Cardiac muscle cell (in vitro differentiated cells and primary cell): ENCODE measurements at regions not wholly inside any gene's neighbourhood (a gene's known extent, or its start where the extent isn't known, plus 50 kb on each side); places are given as distances from the start of the nearest gene placed in this dataset.
A peak's percentile ranks its signal among the peaks of the same experiment; 100 is the strongest.

Source experiments
- DNase-seq, 2 donors: peaks; one replicate each; pipeline versions ENCODE4 v3.0.0 to v3.0.0-alpha.2; 2010 to 2017; ENCODE audit warnings: low read depth in 1 of 2, low spot score in 1 of 2
- H3K27ac ChIP-seq: fragments of 200-600 bp; sonication (generic); 2 replicates; pipeline ENCODE4 v1.5.1; 2016
- H3K27me3 ChIP-seq: fragments of 200-600 bp; sonication (generic); 2 replicates; pipeline ENCODE4 v1.6.0; 2016; ENCODE audit warnings: control low read depth
- H3K36me3 ChIP-seq: fragments of 200-600 bp; sonication (generic); 2 replicates; pipeline ENCODE4 v1.5.1; 2016; ENCODE audit warnings: control low read depth
- H3K4me1 ChIP-seq: fragments of 200-600 bp; sonication (generic); 2 replicates; pipeline ENCODE4 v1.8.1; 2017; ENCODE audit warnings: low read depth, mild to moderate bottlenecking, mixed run types
- H3K4me3 ChIP-seq: fragments of 200-600 bp; sonication (generic); 2 replicates; pipeline ENCODE4 v1.5.1; 2016; ENCODE audit warnings: mild to moderate bottlenecking
- H3K9me3 ChIP-seq: fragments of 200-600 bp; sonication (generic); 2 replicates; pipeline ENCODE4 v1.5.1; 2017; ENCODE audit warnings: low read depth, mild to moderate bottlenecking, control low read depth
- TF ChIP-seq, protein P1 (sequence below): IDR thresholded peaks from 2 replicates; pipeline ENCODE4 v1.5.1; 2012; ENCODE audit warnings: low read depth, mild to moderate bottlenecking, low read length

DNA sequence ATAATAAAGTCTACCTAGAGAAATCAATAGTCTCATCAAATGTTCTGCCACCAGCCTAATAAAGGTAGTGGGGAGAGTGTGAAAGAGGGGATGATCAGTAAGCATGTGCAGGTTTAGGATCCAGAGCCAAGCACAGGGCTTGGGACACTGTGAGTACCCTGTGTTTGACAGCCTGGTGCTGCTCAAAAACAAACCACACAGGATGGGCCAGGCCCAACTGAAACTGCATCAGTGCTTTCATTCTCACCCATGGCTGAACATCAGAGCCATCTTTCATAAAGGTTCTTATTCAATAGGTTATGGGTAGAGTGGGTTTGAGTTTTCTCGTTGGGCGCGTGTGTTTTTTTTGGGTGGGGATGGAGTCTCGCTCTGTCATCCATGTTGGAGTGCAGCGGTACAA is 87.3 kb upstream of the NHSL1 start:
- TF ChIP-seq, protein P1, sequence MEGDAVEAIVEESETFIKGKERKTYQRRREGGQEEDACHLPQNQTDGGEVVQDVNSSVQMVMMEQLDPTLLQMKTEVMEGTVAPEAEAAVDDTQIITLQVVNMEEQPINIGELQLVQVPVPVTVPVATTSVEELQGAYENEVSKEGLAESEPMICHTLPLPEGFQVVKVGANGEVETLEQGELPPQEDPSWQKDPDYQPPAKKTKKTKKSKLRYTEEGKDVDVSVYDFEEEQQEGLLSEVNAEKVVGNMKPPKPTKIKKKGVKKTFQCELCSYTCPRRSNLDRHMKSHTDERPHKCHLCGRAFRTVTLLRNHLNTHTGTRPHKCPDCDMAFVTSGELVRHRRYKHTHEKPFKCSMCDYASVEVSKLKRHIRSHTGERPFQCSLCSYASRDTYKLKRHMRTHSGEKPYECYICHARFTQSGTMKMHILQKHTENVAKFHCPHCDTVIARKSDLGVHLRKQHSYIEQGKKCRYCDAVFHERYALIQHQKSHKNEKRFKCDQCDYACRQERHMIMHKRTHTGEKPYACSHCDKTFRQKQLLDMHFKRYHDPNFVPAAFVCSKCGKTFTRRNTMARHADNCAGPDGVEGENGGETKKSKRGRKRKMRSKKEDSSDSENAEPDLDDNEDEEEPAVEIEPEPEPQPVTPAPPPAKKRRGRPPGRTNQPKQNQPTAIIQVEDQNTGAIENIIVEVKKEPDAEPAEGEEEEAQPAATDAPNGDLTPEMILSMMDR: no peak
- Histone ChIP-seq H3K4me1 (no peaks in the 10 kb centered on the region), H3K27me3 (no peaks in the 10 kb centered on the region), H3K4me3 (no peak overlapping the region), H3K27ac (no peak overlapping the region), H3K36me3 (no peaks in the 10 kb centered on the region), H3K9me3 (no peaks in the 10 kb centered on the region)
- no peak for DNase-seq

DNA sequence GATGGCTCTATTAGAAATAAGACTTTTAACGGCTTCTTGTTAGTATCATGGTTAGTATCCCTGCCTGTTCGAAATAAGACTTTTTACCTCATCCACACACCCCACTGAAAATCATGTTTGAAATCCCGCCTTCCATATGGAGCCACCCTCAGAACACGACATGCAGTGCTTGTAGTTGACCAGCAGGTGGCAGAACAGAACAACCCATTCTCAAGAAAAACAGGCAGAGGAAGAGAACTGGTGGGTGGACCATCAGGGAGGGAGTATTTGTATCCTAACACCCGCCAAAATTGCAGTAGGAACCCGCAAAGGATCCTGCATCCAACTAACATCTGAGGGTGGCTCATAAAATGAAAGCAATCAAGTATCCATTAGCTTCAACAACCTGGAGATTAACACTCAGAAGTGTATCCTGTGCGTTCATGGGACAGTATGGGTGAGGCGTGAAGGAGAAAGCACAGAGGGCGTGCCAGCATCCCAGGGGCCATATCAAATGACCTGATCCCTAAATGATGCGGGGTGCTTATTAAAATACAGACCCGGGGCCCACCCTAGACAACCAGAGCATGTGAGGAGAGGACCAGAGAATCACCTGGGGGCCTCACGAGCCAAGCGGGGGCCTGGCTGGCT is 89.6 kb upstream of the NHSL1 start:
- Histone ChIP-seq H3K9me3 (no peaks in the 10 kb centered on the region), H3K27me3 (no peaks in the 10 kb centered on the region), H3K36me3 (no peaks in the 10 kb centered on the region), H3K4me3 (no peak overlapping the region), H3K27ac (no peak overlapping the region), H3K4me1 (no peaks in the 10 kb centered on the region)
- TF ChIP-seq, protein P1: peak; percentile 93
- peak; percentile 65 to 88 for DNase-seq

DNA sequence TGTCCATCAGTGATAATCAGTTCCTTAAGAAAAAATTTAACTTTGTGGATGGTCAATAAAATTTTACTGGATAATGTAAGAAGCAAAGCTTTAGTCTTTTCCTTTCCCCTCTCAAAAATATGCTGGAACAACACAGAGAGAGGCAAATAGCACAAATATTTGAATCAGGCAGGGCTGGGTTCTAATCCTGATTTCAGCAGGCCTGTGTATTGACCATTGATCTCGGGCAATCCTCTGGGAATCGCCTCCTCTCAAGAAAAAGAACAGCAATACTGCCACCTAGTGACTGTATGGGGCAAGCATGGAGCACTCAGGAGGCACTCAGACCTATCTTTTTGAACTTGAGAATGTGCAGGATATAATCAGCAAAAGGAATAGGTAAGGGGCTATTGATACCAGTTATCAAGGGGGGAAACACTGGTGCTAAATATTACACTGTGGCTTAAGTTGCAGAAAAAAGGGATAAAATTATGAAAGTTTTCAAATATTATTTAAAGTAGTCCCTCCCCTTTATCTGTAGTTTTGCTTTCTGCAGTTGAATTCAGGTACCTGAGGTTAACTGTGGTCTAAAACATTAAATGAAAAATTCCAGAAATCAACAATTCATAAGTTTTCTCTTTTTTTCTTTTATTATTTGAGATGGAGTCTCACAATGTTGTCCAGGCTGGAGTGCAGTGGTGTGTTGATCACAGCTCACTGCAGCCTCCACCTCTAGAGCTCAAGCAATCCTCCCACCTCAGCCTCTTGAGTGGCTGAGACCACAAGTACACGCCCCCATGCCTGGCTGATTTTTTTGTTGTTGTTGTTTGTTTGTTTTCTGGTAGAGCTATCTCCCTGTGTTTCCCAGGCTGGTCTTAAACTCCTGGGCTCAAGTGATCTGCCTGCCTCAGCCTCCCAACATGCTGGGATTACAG is 91.8 kb upstream of the NHSL1 start:
- Histone ChIP-seq H3K4me3 (no peak overlapping the region), H3K27ac (no peak overlapping the region), H3K4me1 (no peaks in the 10 kb centered on the region), H3K36me3 (no peaks in the 10 kb centered on the region), H3K9me3 (no peaks in the 10 kb centered on the region), H3K27me3 (no peaks in the 10 kb centered on the region)
- TF ChIP-seq, protein P1: peak; percentile 88
- peak; percentile 82 to 84 for DNase-seq

DNA sequence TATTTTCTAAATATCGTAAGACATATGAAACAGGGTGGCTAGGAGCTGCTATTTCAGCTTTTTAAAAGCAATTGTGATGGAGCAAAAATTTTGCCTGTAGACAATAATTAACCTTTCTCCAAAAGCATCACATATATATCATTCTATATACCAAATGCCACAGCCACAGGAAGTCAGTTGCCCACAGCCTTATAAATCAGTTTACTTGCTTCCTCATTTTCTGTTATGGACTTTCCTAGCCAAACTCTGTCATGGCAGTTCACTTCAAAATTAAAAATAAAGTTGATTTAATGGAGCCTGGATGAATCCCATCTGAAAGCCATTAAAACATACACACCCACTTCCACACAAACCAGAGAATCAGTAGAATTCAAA is 93.4 kb upstream of the NHSL1 start:
- Histone ChIP-seq H3K27ac (no peak overlapping the region), H3K4me1 (no peaks in the 10 kb centered on the region), H3K4me3 (no peak overlapping the region)

DNA sequence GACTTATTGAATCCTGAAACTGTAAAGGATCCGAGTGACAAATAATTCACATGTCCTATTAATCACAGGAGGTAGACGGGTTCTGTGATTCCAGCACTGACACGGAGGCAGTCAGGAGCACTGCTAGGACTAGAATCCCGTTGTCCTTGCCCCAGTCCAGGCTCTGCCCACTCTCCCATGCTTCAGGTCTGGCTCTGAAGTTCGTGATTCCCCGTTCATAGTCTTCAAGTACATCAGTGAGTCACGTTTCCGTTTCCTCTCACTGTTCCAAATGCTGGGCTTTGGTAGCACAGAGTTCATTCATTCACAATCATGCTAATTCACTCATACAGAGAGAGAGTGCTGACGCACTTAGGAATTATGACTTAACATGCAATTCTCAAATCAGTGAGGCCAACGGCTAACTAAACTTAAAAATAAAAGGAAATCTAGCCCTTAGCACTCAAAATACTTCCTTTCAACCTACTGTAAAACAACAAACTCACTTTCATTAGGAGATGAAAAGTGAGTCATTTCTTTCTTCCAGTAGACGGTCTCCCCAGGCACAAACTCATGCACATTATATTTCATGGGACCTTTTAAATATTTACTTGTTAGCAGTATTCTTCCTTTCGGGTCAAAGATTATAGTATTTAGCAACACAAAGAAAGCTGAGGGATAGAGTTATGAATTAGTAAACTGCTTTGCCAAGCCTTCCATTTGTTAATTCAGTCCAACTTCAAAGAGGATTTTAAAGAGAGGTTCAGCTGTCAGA is 94.0 kb upstream of the NHSL1 start:
- Histone ChIP-seq H3K9me3 (no peaks in the 10 kb centered on the region), H3K4me3 (no peak overlapping the region), H3K36me3 (no peaks in the 10 kb centered on the region), H3K27me3 (no peaks in the 10 kb centered on the region), H3K4me1 (no peaks in the 10 kb centered on the region), H3K27ac (no peak overlapping the region)
- DNase-seq: peak in 1 of 2 donors; percentile 97
- TF ChIP-seq, protein P1: no peak

More for the DNA sequence above, 93.4 kb upstream of the NHSL1 start:
- Histone ChIP-seq H3K36me3 (no peaks in the 10 kb centered on the region), H3K9me3 (no peaks in the 10 kb centered on the region), H3K27me3 (no peaks in the 10 kb centered on the region)
- TF ChIP-seq, protein P1: no peak
- no peak for DNase-seq
